HEK293T (cell line): ENCODE measurements at regions not wholly inside any gene's neighbourhood (a gene's known extent, or its start where the extent isn't known, plus 50 kb on each side); places are given as distances from the start of the nearest gene placed in this dataset.
"Not testable (repeated sequence)": the region's sequence is repeated elsewhere in the genome, so short reads cannot be mapped to it uniquely, and the experiment has no call there.

ENCODE experiments used
- CTCF ChIA-PET: fragments of 350-600 bp; formaldehyde crosslinking; extraction: SDS; loops from one replicate; lab custom pipeline; 2021; ENCODE audit warnings: antibody characterized with exemption, inconsistent platforms; lab: Yijun Ruan, JAX
- POLR2A ChIA-PET: fragments of 350-600 bp; formaldehyde crosslinking; extraction: SDS; loops from one replicate; lab custom pipeline; 2020; ENCODE audit warnings: antibody characterized with exemption, inconsistent platforms; lab: Yijun Ruan, JAX
- DNase-seq: peaks from one replicate; pipeline ENCODE4 v3.0.0; 2012; ENCODE audit warnings: mixed read lengths; ENCODE audit errors: extremely low spot score
- ARNT ChIP-seq: fragments of 450-650 bp; IDR thresholded peaks from 2 replicates; pipeline ENCODE4 v1.6.1; 2017; ENCODE audit warnings: mild to moderate bottlenecking
- BHLHE40 ChIP-seq: fragments of 450-650 bp; IDR thresholded peaks from 2 replicates; pipeline ENCODE4 v1.6.1; 2016; ENCODE audit warnings: mild to moderate bottlenecking, moderate library complexity, borderline replicate concordance
- CTBP1 ChIP-seq: fragments of 450-650 bp; IDR thresholded peaks from 2 replicates; pipeline ENCODE4 v1.6.1; 2016; ENCODE audit warnings: borderline replicate concordance
- ELF4 ChIP-seq: fragments of 450-650 bp; IDR thresholded peaks from 2 replicates; pipeline ENCODE4 v1.6.1; 2017; ENCODE audit warnings: antibody characterized with exemption
- FOXA1 ChIP-seq: fragments of 450-650 bp; IDR thresholded peaks from 2 replicates; pipeline ENCODE4 v1.6.1; 2016; ENCODE audit warnings: mild to moderate bottlenecking
- FOXK2 ChIP-seq: fragments of 450-650 bp; IDR thresholded peaks from 2 replicates; pipeline ENCODE4 v1.6.1; 2016; ENCODE audit warnings: mild to moderate bottlenecking
- FOXM1 ChIP-seq: fragments of 450-650 bp; IDR thresholded peaks from 2 replicates; pipeline ENCODE4 v1.6.1; 2017; ENCODE audit warnings: mild to moderate bottlenecking, borderline replicate concordance
- HDGF ChIP-seq: fragments of 450-650 bp; IDR thresholded peaks from 2 replicates; pipeline ENCODE4 v1.6.1; 2017; ENCODE audit warnings: antibody characterized with exemption, borderline replicate concordance
- L3MBTL2 ChIP-seq: fragments of 450-650 bp; conservative IDR thresholded peaks from 2 replicates; pipeline ENCODE4 v1.6.1; 2016; ENCODE audit warnings: mild to moderate bottlenecking
- LEF1 ChIP-seq: fragments of 450-650 bp; IDR thresholded peaks from 2 replicates; pipeline ENCODE4 v1.6.1; 2017; ENCODE audit warnings: mild to moderate bottlenecking, borderline replicate concordance
- NFRKB ChIP-seq: fragments of 450-650 bp; IDR thresholded peaks from 2 replicates; pipeline ENCODE4 v1.6.1; 2016; ENCODE audit warnings: mild to moderate bottlenecking, moderate library complexity
- PKNOX1 ChIP-seq: fragments of 450-650 bp; IDR thresholded peaks from 2 replicates; pipeline ENCODE4 v1.6.1; 2016
- SP1 ChIP-seq: fragments of 450-650 bp; IDR thresholded peaks from 2 replicates; pipeline ENCODE4 v1.6.1; 2017
- SUZ12 ChIP-seq: fragments of 450-650 bp; IDR thresholded peaks from 2 replicates; pipeline ENCODE4 v1.6.1; 2016; ENCODE audit warnings: mild to moderate bottlenecking
- TARDBP ChIP-seq: fragments of 450-650 bp; IDR thresholded peaks from 2 replicates; pipeline ENCODE4 v1.6.1; 2016
- ZNF384 ChIP-seq: fragments of 450-650 bp; IDR thresholded peaks from 2 replicates; pipeline ENCODE4 v1.6.1; 2016

DNA sequence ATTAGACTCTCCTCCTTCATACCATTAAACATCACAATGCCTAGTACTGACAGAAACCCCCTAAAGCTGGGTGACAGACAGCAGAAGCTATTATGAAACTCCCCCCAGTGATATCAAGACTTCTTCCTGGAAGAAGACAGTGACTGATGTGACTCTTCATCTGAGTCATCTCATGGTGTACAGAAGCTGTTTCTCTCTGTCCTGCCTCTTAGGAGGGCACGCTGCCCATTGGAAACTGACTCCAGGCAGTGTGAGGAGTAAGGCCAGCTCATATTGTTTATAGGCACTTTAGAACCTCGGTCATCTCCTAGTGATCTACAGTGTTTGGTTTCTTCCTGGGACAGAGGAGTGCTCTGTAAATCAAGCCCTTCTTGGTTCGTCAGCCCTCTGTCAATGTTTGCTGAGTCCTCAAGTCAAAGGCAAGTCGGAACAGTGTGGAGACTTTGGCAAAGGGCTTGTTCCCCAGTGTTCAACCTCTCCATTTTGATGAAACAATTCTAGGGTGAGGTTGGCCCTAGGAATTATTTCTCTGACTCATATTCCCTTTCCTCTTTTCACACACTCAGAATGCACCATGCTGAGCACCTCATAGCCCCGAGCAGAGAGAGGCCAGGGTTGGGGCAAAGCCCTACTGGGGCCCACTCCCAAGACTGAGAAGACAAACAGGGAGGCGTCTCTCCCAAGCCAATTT lies 172.5 kb upstream of the TMEM45B start:
- POLR2A ChIA-PET, result no interaction called here
- CTCF ChIA-PET, result interaction anchor here (0.6 to 1.2 kb wide), 2 partner anchors 15 to 279 kb away, joined by 3 to 4 read pairs; no protein-coding TSS in a partner anchor
- DNase-seq, result no peak
- TF ChIP-seq TARDBP (no peak), FOXK2 (no peak), SP1 (no peak), HDGF (no peak), PKNOX1 (no peak), ELF4 (no peak), SUZ12 (no peak)

GRCh38 chr11:129644326-129644725 lies 171.3 kb upstream of the TMEM45B start:
- POLR2A ChIA-PET, result no interaction called here
- TF ChIP-seq SUZ12 (no peak), PKNOX1 (no peak), ARNT (no peak), ZNF384 (no peak), FOXA1 (no peak), NFRKB (no peak), BHLHE40 (no peak), FOXM1 (no peak), L3MBTL2 (no peak), ELF4 (no peak), FOXK2 (no peak)
- CTCF ChIA-PET, result interaction anchor here (1.0 to 1.2 kb wide), 2 partner anchors 14 to 51 kb away, joined by 4 read pairs; no protein-coding TSS in a partner anchor

GRCh38 chr11:129645943-129646342 lies 169.7 kb upstream of the TMEM45B start:
- DNase-seq, result no peak
- TF ChIP-seq ZNF384 (no peak), NFRKB (no peak), HDGF (no peak), L3MBTL2 (no peak), ELF4 (no peak), SP1 (no peak), FOXK2 (no peak), FOXA1 (no peak), PKNOX1 (no peak), BHLHE40 (no peak), SUZ12 (no peak), LEF1 (no peak), CTBP1 (no peak), TARDBP (no peak), FOXM1 (no peak), ARNT (no peak)
- POLR2A ChIA-PET, result no interaction called here
- CTCF ChIA-PET, result interaction anchor here (1.0 kb wide), 1 partner anchor 49 kb away, joined by 3 read pairs; no protein-coding TSS in a partner anchor

More at GRCh38 chr11:129644326-129644725, 171.3 kb upstream of the TMEM45B start:
- no peak for DNase-seq

GRCh38 chr11:129650044-129650443 lies 165.6 kb upstream of the TMEM45B start:
- CTCF ChIA-PET, POLR2A ChIA-PET, DNase-seq: not testable (repeated sequence)

DNA sequence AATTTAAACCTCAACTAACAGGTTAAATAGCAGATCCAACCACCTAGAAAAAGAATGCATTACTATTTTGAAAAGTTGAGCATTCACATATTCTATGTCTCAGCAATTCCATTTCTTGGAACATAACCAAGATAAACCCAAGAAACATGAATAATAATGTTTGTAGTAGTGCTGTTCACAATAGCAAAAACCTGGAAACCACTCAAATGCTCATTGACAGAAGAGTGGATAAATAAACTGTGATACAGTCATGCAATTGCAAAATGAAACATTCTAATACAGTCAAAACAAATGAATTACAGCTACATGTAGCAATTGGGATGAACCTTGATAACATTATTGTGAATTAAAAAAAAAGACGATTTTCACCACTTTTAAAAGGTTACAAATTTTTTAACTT lies 162.8 kb upstream of the TMEM45B start:
- ChIA-PET CTCF (no interaction called here), POLR2A (no interaction called here)
- TF ChIP-seq BHLHE40 (no peak), CTBP1 (no peak), PKNOX1 (no peak), ELF4 (no peak), NFRKB (no peak), FOXM1 (no peak), TARDBP (no peak), LEF1 (no peak), SP1 (no peak)
- no peak for DNase-seq

GRCh38 chr11:129655247-129655832 lies 160.3 kb upstream of the TMEM45B start:
- POLR2A ChIA-PET, result no interaction called here
- no peak for TF ChIP-seq BHLHE40
- TF ChIP-seq PKNOX1, result no peak
- TF ChIP-seq TARDBP, result no peak
- TF ChIP-seq SP1, result no peak
- TF ChIP-seq ELF4, result no peak
- TF ChIP-seq FOXM1, result no peak
- no peak for TF ChIP-seq NFRKB
- TF ChIP-seq CTBP1, result no peak
- no peak for TF ChIP-seq ZNF384
- TF ChIP-seq ARNT, result no peak
- TF ChIP-seq FOXA1, result no peak
- TF ChIP-seq L3MBTL2, result no peak
- no peak for TF ChIP-seq LEF1
- TF ChIP-seq FOXK2, result no peak
- no peak for TF ChIP-seq SUZ12
- no peak for TF ChIP-seq HDGF
- DNase-seq, result no peak
- CTCF ChIA-PET, result no interaction called here
